Loucy (cell line): ENCODE measurements at regions not wholly inside any gene's neighbourhood (a gene's known extent, or its start where the extent isn't known, plus 50 kb on each side); places are given as distances from the start of the nearest gene placed in this dataset.

Experiments used
- H2AFZ ChIP-seq: fragments of 200-600 bp; sonication (generic); 2 replicates; pipeline ENCODE4 v1.6.0; 2016; ENCODE audit warnings: antibody characterized with exemption, mild to moderate bottlenecking, low read length, moderate library complexity
- H3F3A ChIP-seq: fragments of 200-600 bp; 2 replicates; pipeline ENCODE4 v1.6.0; 2016; ENCODE audit warnings: antibody characterized with exemption, low read depth, mild to moderate bottlenecking
- H3K27me3 ChIP-seq: fragments of 200-600 bp; sonication (generic); 2 replicates; pipeline ENCODE4 v1.6.1; 2014; ENCODE audit warnings: low read length, mild to moderate bottlenecking; ENCODE audit not compliant: insufficient read depth, poor library complexity, severe bottlenecking
- H3K36me3 ChIP-seq: fragments of 200-600 bp; sonication (generic); 2 replicates; pipeline ENCODE4 v1.6.1; 2016; ENCODE audit warnings: low read length; ENCODE audit not compliant: insufficient read depth
- H3K4me1 ChIP-seq: fragments of 200-600 bp; sonication (generic); 2 replicates; pipeline ENCODE4 v1.5.1; 2014; ENCODE audit warnings: low read length, mild to moderate bottlenecking; ENCODE audit not compliant: insufficient read depth, poor library complexity, severe bottlenecking
- H3K4me2 ChIP-seq: fragments of 200-600 bp; sonication (generic); 2 replicates; pipeline ENCODE4 v1.6.0; 2014; ENCODE audit warnings: antibody characterized with exemption, low read length, low read depth, mild to moderate bottlenecking; ENCODE audit not compliant: poor library complexity, severe bottlenecking
- H3K4me3 ChIP-seq: fragments of 200-600 bp; sonication (generic); 2 replicates; pipeline ENCODE4 v1.5.1; 2014; ENCODE audit warnings: low read length, mild to moderate bottlenecking, mixed read lengths; ENCODE audit not compliant: poor library complexity, severe bottlenecking
- H3K79me2 ChIP-seq: fragments of 200-600 bp; sonication (generic); 2 replicates; pipeline ENCODE4 v1.6.1; 2014; ENCODE audit warnings: low read length; ENCODE audit not compliant: insufficient read depth
- H3K9ac ChIP-seq: fragments of 200-600 bp; sonication (generic); 2 replicates; pipeline ENCODE4 v1.6.0; 2014; ENCODE audit warnings: mild to moderate bottlenecking, low read depth, low read length, moderate library complexity; ENCODE audit not compliant: poor library complexity, severe bottlenecking
- H3K9me2 ChIP-seq: fragments of 200-600 bp; sonication (generic); replicated peaks from 2 replicates; pipeline ENCODE4 v1.6.1; 2016; ENCODE audit warnings: low read depth, low read length, mixed read lengths
- H3K9me3 ChIP-seq: fragments of 200-600 bp; sonication (generic); 2 replicates; pipeline ENCODE4 v1.6.1; 2014; ENCODE audit warnings: mild to moderate bottlenecking, antibody characterized with exemption, low read length, low read depth; ENCODE audit not compliant: insufficient read depth
- H4K20me1 ChIP-seq: fragments of 200-600 bp; sonication (generic); 2 replicates; pipeline ENCODE4 v1.6.0; 2014; ENCODE audit warnings: antibody characterized with exemption, low read length, mild to moderate bottlenecking; ENCODE audit not compliant: insufficient read depth, poor library complexity, severe bottlenecking
- CTCF ChIP-seq: fragments of 200-600 bp; sonication (generic); conservative IDR thresholded peaks from 2 replicates; pipeline ENCODE4 v1.5.1; 2014; ENCODE audit warnings: mild to moderate bottlenecking, antibody characterized with exemption, low read length
- EZH2phosphoT487 ChIP-seq: fragments of 200-600 bp; IDR thresholded peaks from 2 replicates; pipeline ENCODE4 v1.6.1; 2018; ENCODE audit warnings: antibody characterized with exemption, mild to moderate bottlenecking, moderate library complexity, borderline replicate concordance

- no peak overlapping the region for H2AFZ ChIP-seq
- H3K27me3 ChIP-seq: no peaks in the 10 kb centered on the region
- no peaks in the 10 kb centered on the region for H3F3A ChIP-seq
These were observed 97.4 kb upstream of the PRDM11 start for GRCh38 chr11:45048870-45049691.

GRCh38 chr11:45050111-45050510 lies 96.3 kb upstream of the PRDM11 start:
- H3K79me2 ChIP-seq: no peaks in the 10 kb centered on the region
- H3K9ac ChIP-seq: no peak overlapping the region
- H3K4me1 ChIP-seq: peaks cover 19% of the 10 kb centered on the region
- no peak for TF ChIP-seq CTCF
- TF ChIP-seq EZH2phosphoT487: no peak
- H3K27me3 ChIP-seq: no peaks in the 10 kb centered on the region
- H2AFZ ChIP-seq: no peak overlapping the region
- H3K9me2 ChIP-seq: no peaks in the 10 kb centered on the region
- H3K36me3 ChIP-seq: no peaks in the 10 kb centered on the region
- no peak overlapping the region for H3K4me3 ChIP-seq
- H3K9me3 ChIP-seq: no peaks in the 10 kb centered on the region
- no peaks in the 10 kb centered on the region for H3F3A ChIP-seq
- H4K20me1 ChIP-seq: no peaks in the 10 kb centered on the region
- no peak overlapping the region for H3K4me2 ChIP-seq

More at GRCh38 chr11:45048870-45049691, 97.4 kb upstream of the PRDM11 start:
- Histone ChIP-seq H3K9me2 (no peaks in the 10 kb centered on the region), H3K4me1 (peaks cover 19% of the 10 kb centered on the region), H4K20me1 (no peaks in the 10 kb centered on the region), H3K9me3 (no peaks in the 10 kb centered on the region), H3K4me3 (no peak overlapping the region), H3K4me2 (no peak overlapping the region), H3K79me2 (no peaks in the 10 kb centered on the region), H3K36me3 (no peaks in the 10 kb centered on the region), H3K9ac (no peak overlapping the region)
- TF ChIP-seq CTCF: no peak
- TF ChIP-seq EZH2phosphoT487: no peak

GRCh38 chr11:45051621-45052020 lies 94.8 kb upstream of the PRDM11 start:
- Histone ChIP-seq H3K4me1 (peaks cover 10% of the 10 kb centered on the region), H3K27me3 (no peaks in the 10 kb centered on the region), H2AFZ (no peak overlapping the region), H4K20me1 (no peaks in the 10 kb centered on the region), H3K4me2 (no peak overlapping the region), H3K36me3 (no peaks in the 10 kb centered on the region), H3K9me3 (no peaks in the 10 kb centered on the region), H3K79me2 (no peaks in the 10 kb centered on the region), H3K9ac (no peak overlapping the region), H3K9me2 (no peaks in the 10 kb centered on the region), H3K4me3 (no peak overlapping the region), H3F3A (no peaks in the 10 kb centered on the region)
- TF ChIP-seq EZH2phosphoT487 (no peak), CTCF (no peak)
